PC-9 (cell line): ENCODE measurements at regions not wholly inside any gene's neighbourhood (a gene's known extent, or its start where the extent isn't known, plus 50 kb on each side); places are given as distances from the start of the nearest gene placed in this dataset.

Experiments used
- BruUV-seq: library from RNA; stranded (reverse); fragments of 400-500 nt; replicated peaks from 2 replicates; lab custom pipeline; 2021; lab: Mats Ljungman, UMichigan
- CTCF ChIA-PET: fragments of 300-600 bp; sonication (Branson Sonifier 250); formaldehyde crosslinking; loops from one replicate; lab custom pipeline; 2022; ENCODE audit warnings: antibody characterized with exemption; lab: Charles Lee
- POLR2A ChIA-PET: fragments of 300-600 bp; sonication (Branson Sonifier 250); formaldehyde crosslinking; loops from one replicate; lab custom pipeline; 2022; ENCODE audit warnings: antibody characterized with exemption; ENCODE audit not compliant: unreplicated experiment; lab: Charles Lee
- DNase-seq, 2 experiments: peaks; one replicate each; pipeline versions ENCODE4 v3.0.0 to v3.0.0-alpha.2; 2015 to 2022; ENCODE audit warnings: mixed read lengths in 1 of 2
- H2AFZ ChIP-seq: fragments of 200-600 bp; sonication (generic); 2 replicates; pipeline ENCODE4 v1.8.1; 2017; ENCODE audit warnings: antibody characterized with exemption
- H3F3A ChIP-seq: fragments of 200-600 bp; sonication (generic); 2 replicates; pipeline ENCODE4 v1.8.1; 2017; ENCODE audit warnings: antibody characterized with exemption, mild to moderate bottlenecking, low read depth; ENCODE audit not compliant: insufficient read depth
- H3K27ac ChIP-seq: fragments of 200-600 bp; sonication (generic); 2 replicates; pipeline ENCODE4 v1.6.1; 2016; ENCODE audit warnings: mixed run types
- H3K27me3 ChIP-seq: fragments of 200-600 bp; sonication (generic); 2 replicates; pipeline ENCODE4 v1.6.1; 2016; ENCODE audit warnings: low read depth, mixed run types; ENCODE audit not compliant: insufficient read depth
- H3K36me3 ChIP-seq: fragments of 200-600 bp; sonication (generic); 2 replicates; pipeline ENCODE4 v1.6.1; 2016; ENCODE audit warnings: low read depth, mixed run types
- H3K4me1 ChIP-seq: fragments of 200-600 bp; sonication (generic); replicated peaks from 2 replicates; pipeline ENCODE4 v1.6.1; 2016; ENCODE audit warnings: mixed run types; ENCODE audit not compliant: insufficient read depth
- H3K4me2 ChIP-seq: fragments of 200-600 bp; sonication (generic); 2 replicates; pipeline ENCODE4 v1.6.1; 2017; ENCODE audit warnings: mixed run types
- H3K4me3 ChIP-seq: fragments of 200-600 bp; sonication (generic); 2 replicates; pipeline ENCODE4 v1.6.1; 2016; ENCODE audit warnings: mixed run types
- H3K79me2 ChIP-seq: fragments of 200-600 bp; sonication (generic); 2 replicates; pipeline ENCODE4 v1.6.1; 2017; ENCODE audit warnings: low read depth, mixed run types
- H3K9me2 ChIP-seq: fragments of 200-600 bp; sonication (generic); 2 replicates; pipeline ENCODE4 v1.8.1; 2017; ENCODE audit warnings: mild to moderate bottlenecking; ENCODE audit not compliant: insufficient read depth
- H3K9me3 ChIP-seq: fragments of 200-600 bp; sonication (generic); 2 replicates; pipeline ENCODE4 v1.8.1; 2016; ENCODE audit warnings: low read depth; ENCODE audit not compliant: insufficient read depth
- H4K20me1 ChIP-seq: fragments of 200-600 bp; sonication (generic); 2 replicates; pipeline ENCODE4 v1.8.1; 2017; ENCODE audit not compliant: insufficient read depth
- CTCF ChIP-seq: fragments of 200-600 bp; sonication (generic); conservative IDR thresholded peaks from 2 replicates; pipeline ENCODE4 v1.6.1; 2017; ENCODE audit warnings: mixed run types, antibody characterized with exemption, mild to moderate bottlenecking, moderate library complexity
- EZH2 ChIP-seq: fragments of 200-600 bp; sonication (generic); IDR thresholded peaks from 2 replicates; pipeline ENCODE4 v1.8.0; 2017; ENCODE audit warnings: antibody characterized with exemption, low read depth
- intact Hi-C: fragments of 100-400 bp; cut with micrococcal nuclease; formaldehyde crosslinking; loops from one replicate; pipeline ENCODE4 v1.10.0; 2022; ENCODE audit not compliant: unreplicated experiment

GRCh38 chr9:13975611-13976290 is 338.2 kb downstream of the NFIB start:
- no TSS peak for BruUV-seq
- H3K27me3 ChIP-seq, result no peaks in the 10 kb centered on the region
- H3K79me2 ChIP-seq, result no peaks in the 10 kb centered on the region
- H2AFZ ChIP-seq, result no peak overlapping the region
- no peak overlapping the region for H3K27ac ChIP-seq
- no peaks in the 10 kb centered on the region for H3K4me1 ChIP-seq
- no peaks in the 10 kb centered on the region for H4K20me1 ChIP-seq
- H3K9me2 ChIP-seq, result no peaks in the 10 kb centered on the region
- H3K36me3 ChIP-seq, result no peaks in the 10 kb centered on the region
- no peaks in the 10 kb centered on the region for H3K9me3 ChIP-seq
- intact Hi-C loops, result no loop called here
- CTCF ChIA-PET, result no interaction called here
- H3K4me3 ChIP-seq, result no peak overlapping the region
- no peak for TF ChIP-seq EZH2
- DNase-seq, result no peak
- no peaks in the 10 kb centered on the region for H3F3A ChIP-seq
- H3K4me2 ChIP-seq, result no peak overlapping the region
- POLR2A ChIA-PET, result no interaction called here

GRCh38 chr9:13974891-13975290 is 339.1 kb downstream of the NFIB start:
- Histone ChIP-seq H2AFZ (no peak overlapping the region), H3K4me3 (no peak overlapping the region), H3K4me2 (no peak overlapping the region), H4K20me1 (no peaks in the 10 kb centered on the region), H3K9me2 (no peaks in the 10 kb centered on the region), H3K9me3 (no peaks in the 10 kb centered on the region), H3K36me3 (no peaks in the 10 kb centered on the region), H3K27me3 (no peaks in the 10 kb centered on the region), H3K27ac (no peak overlapping the region), H3K79me2 (no peaks in the 10 kb centered on the region), H3K4me1 (no peaks in the 10 kb centered on the region), H3F3A (no peaks in the 10 kb centered on the region)
- TF ChIP-seq EZH2 (no peak), CTCF (no peak)
- intact Hi-C loops, result no loop called here
- no TSS peak for BruUV-seq
- ChIA-PET POLR2A (no interaction called here), CTCF (no interaction called here)
- no peak for DNase-seq

GRCh38 chr9:13971966-13972655 is 341.8 kb downstream of the NFIB start:
- no peak for DNase-seq
- no peak overlapping the region for H2AFZ ChIP-seq
- no peaks in the 10 kb centered on the region for H3K9me2 ChIP-seq
- no peaks in the 10 kb centered on the region for H4K20me1 ChIP-seq
- CTCF ChIA-PET, result no interaction called here
- no peaks in the 10 kb centered on the region for H3K79me2 ChIP-seq
- H3K36me3 ChIP-seq, result no peaks in the 10 kb centered on the region
- no peak overlapping the region for H3K27ac ChIP-seq
- H3K27me3 ChIP-seq, result no peaks in the 10 kb centered on the region
- no peak overlapping the region for H3K4me3 ChIP-seq
- intact Hi-C loops, result no loop called here
- no peaks in the 10 kb centered on the region for H3K9me3 ChIP-seq
- H3F3A ChIP-seq, result no peaks in the 10 kb centered on the region
- TF ChIP-seq CTCF (no peak), EZH2 (no peak)
- BruUV-seq, result no TSS peak
- no peak overlapping the region for H3K4me2 ChIP-seq
- no peaks in the 10 kb centered on the region for H3K4me1 ChIP-seq
- POLR2A ChIA-PET, result no interaction called here
